Testis (tissue), 2 donors: ENCODE measurements at regions not wholly inside any gene's neighbourhood (a gene's known extent, or its start where the extent isn't known, plus 50 kb on each side); places are given as distances from the start of the nearest gene placed in this dataset.

Experiments
- DNase-seq: peaks from one replicate; pipeline ENCODE4 v3.0.0-alpha.2; 2019
- H3K27ac ChIP-seq, 2 donors: fragments of 200-600 bp; sonication (generic); one replicate each; pipeline ENCODE4 v1.5.1; 2019
- H3K27me3 ChIP-seq: fragments of 200-600 bp; sonication (generic); one replicate; pipeline ENCODE4 v1.5.1; 2019
- H3K36me3 ChIP-seq: fragments of 200-600 bp; sonication (generic); one replicate; pipeline ENCODE4 v1.5.1; 2017; ENCODE audit warnings: low read depth; ENCODE audit errors: missing control alignments
- H3K4me1 ChIP-seq: fragments of 200-600 bp; sonication (generic); one replicate; pipeline ENCODE4 v1.5.1; 2019
- H3K4me3 ChIP-seq, 2 donors: fragments of 200-600 bp; sonication (generic); one replicate each; pipeline ENCODE4 v1.5.1; 2017 to 2019
- H3K9me3 ChIP-seq: fragments of 200-600 bp; sonication (generic); one replicate; pipeline ENCODE4 v1.5.1; 2017
- POLR2A ChIP-seq: fragments of 450-650 bp; IDR thresholded peaks from one replicate; pipeline ENCODE4 v1.6.1; 2017; ENCODE audit warnings: antibody characterized with exemption, mild to moderate bottlenecking, moderate library complexity
- WGBS, 2 donors: methylation state at CpG; one replicate each; pipeline ENCODE4 v1.1.5; 2018; 5-methylcytosine and 5-hydroxymethylcytosine counted together
- intact Hi-C: fragments of 100-400 bp; cut with DNase I; formaldehyde crosslinking; loops from one replicate; pipeline ENCODE4 v1.15.1; 2023; ENCODE audit warnings: low total_unique reads
- TF ChIP-seq, protein P1 (sequence below), 3 experiments: fragments of 450-650 bp in 2 of 3; fragments of 200-600 bp in 1 of 3; sonication (generic) in 1 of 3; IDR thresholded peaks; one replicate each; pipeline ENCODE4 v1.5.1; 2016 to 2019; ENCODE audit warnings: antibody characterized with exemption in 3 of 3, mild to moderate bottlenecking in 2 of 3, moderate library complexity in 1 of 3

DNA sequence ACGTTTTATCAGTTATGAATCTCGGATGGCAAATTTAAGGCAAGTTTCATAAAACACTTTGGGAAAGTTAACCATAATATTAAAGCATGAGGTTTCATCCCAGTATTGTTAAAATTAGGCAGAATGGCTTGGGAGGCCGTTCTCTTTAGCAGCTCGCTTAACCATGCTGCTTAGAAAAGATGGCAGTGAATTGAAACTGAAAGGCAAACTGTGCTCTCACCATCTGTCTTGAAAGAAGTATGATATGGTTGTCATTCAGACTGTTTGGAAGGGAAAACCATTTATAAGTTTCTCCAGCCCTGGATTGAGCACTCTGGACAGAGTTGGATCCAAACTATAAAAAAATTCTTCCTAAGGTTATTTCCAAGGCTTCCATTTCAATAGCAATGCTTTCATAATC lies 332.3 kb upstream of the SUCLG2 start:
- DNase-seq, result no peak
- TF ChIP-seq POLR2A, result no peak
- TF ChIP-seq, protein P1, sequence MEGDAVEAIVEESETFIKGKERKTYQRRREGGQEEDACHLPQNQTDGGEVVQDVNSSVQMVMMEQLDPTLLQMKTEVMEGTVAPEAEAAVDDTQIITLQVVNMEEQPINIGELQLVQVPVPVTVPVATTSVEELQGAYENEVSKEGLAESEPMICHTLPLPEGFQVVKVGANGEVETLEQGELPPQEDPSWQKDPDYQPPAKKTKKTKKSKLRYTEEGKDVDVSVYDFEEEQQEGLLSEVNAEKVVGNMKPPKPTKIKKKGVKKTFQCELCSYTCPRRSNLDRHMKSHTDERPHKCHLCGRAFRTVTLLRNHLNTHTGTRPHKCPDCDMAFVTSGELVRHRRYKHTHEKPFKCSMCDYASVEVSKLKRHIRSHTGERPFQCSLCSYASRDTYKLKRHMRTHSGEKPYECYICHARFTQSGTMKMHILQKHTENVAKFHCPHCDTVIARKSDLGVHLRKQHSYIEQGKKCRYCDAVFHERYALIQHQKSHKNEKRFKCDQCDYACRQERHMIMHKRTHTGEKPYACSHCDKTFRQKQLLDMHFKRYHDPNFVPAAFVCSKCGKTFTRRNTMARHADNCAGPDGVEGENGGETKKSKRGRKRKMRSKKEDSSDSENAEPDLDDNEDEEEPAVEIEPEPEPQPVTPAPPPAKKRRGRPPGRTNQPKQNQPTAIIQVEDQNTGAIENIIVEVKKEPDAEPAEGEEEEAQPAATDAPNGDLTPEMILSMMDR (IDR thresholded peaks at IDR 0.05), result no peak
- Histone ChIP-seq H3K9me3 (no peaks in the 10 kb centered on the region), H3K27me3 (no peaks in the 10 kb centered on the region), H3K4me3 (no peak overlapping the region), H3K4me1 (no peaks in the 10 kb centered on the region), H3K36me3 (no peaks in the 10 kb centered on the region), H3K27ac (no peak overlapping the region)
- intact Hi-C loops, result no loop called here
- WGBS, 2 donors, result 84 to 90% methylated on average over 4 of the region's 4 CpGs

DNA sequence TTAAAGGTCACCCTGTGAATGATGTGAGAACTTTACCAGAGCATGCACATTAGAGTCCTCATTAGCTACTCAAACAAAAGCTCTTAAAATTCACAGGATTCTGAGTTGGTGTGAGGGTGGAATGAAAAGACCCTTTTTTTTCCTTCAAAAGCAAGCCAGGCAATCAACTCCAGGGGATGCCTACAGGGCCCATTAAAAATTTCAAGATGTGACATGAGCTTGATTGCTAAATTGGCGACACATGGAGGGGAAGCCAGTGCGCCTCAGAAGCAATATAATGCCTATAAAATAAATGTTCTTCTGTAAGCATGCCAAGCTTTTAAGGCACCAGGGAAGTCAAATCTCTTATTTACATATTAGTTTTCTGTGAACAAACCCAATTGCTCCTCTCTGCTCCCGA lies 328.8 kb upstream of the SUCLG2 start:
- Histone ChIP-seq H3K4me1 (no peaks in the 10 kb centered on the region), H3K27me3 (no peaks in the 10 kb centered on the region), H3K4me3 (no peak overlapping the region), H3K36me3 (no peaks in the 10 kb centered on the region), H3K27ac (no peak overlapping the region), H3K9me3 (no peaks in the 10 kb centered on the region)
- TF ChIP-seq POLR2A, result no peak
- TF ChIP-seq, protein P1 (IDR thresholded peaks at IDR 0.05), result no peak
- intact Hi-C loops, result no loop called here
- WGBS, 2 donors, result 92 to 95% methylated on average over 3 of the region's 3 CpGs
- no peak for DNase-seq

DNA sequence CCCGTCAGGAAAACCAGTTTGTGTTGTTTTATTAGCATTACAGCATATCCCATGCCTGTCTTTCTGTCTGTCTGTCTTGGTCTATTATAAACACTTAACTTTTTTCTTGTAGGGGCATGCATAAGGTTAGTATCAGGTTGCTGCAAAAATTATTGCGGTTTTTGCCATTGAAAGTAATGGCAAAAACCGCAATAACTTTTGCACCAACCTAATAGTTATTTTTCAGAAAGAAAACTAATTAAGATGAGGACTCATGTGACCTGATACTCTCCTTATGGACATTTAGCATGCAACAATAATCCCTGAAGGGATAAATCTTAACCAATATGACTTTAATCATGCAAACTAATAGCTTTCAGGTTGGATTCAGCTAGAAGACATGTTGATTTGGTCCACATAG lies 326.7 kb upstream of the SUCLG2 start:
- intact Hi-C loops, result no loop called here
- no peaks in the 10 kb centered on the region for H3K4me1 ChIP-seq
- no peak for TF ChIP-seq POLR2A
- TF ChIP-seq, protein P1 (IDR thresholded peaks at IDR 0.05), result no peak
- H3K9me3 ChIP-seq, result no peaks in the 10 kb centered on the region
- WGBS, 2 donors, result 82 to 88% methylated on average over 3 of the region's 3 CpGs
- H3K27ac ChIP-seq, result no peak overlapping the region
- H3K36me3 ChIP-seq, result no peaks in the 10 kb centered on the region
- no peak for DNase-seq
- H3K27me3 ChIP-seq, result no peaks in the 10 kb centered on the region
- no peak overlapping the region for H3K4me3 ChIP-seq

DNA sequence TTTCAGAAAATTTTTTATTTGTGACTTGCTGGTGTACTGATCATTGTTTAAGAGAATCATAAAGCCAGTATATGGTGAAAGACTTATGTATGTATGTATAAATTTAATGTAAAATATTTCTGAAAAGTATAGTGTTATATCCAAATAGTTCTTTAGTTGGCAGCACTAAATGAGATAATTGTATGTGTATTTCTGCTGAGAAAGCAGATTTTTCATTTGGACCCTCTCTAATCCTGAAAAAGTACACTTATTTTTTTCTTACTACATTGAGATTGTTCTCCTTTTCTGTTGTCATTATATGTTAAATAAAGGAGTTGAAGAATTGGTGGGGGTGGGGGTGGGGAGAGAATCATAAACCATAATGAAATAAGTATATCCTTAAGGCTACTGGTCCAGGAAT lies 324.9 kb upstream of the SUCLG2 start:
- Histone ChIP-seq H3K36me3 (no peaks in the 10 kb centered on the region), H3K9me3 (no peaks in the 10 kb centered on the region), H3K4me1 (no peaks in the 10 kb centered on the region), H3K27ac (no peak overlapping the region), H3K27me3 (no peaks in the 10 kb centered on the region), H3K4me3 (no peak overlapping the region)
- TF ChIP-seq, protein P1 (IDR thresholded peaks at IDR 0.05), result no peak
- no peak for TF ChIP-seq POLR2A
- intact Hi-C loops, result no loop called here
- DNase-seq, result no peak

DNA sequence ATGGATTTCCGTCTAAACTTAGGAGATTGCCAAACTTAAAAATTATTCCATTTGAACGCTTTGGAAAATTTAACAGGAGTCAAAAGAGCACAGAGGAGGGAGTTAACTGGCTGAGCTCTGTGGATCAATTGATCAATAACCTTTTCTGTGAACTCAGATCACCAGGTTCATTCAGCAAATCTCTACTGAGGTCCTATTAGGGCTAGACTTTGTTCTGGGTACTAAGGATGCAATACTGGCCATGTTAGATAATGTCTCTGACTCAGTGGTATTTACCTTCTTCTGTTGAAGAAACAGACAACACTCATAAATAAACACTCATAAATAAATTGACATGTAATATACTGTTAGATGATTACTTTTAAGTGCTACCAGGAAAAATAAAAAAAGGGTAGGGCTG lies 323.4 kb upstream of the SUCLG2 start:
- TF ChIP-seq, protein P1 (IDR thresholded peaks at IDR 0.05), result no peak
- no peak for TF ChIP-seq POLR2A
- no peaks in the 10 kb centered on the region for H3K4me1 ChIP-seq
- no peaks in the 10 kb centered on the region for H3K9me3 ChIP-seq
- H3K36me3 ChIP-seq, result no peaks in the 10 kb centered on the region
- intact Hi-C loops, result no loop called here
- 81 to 85% methylated on average over 2 of the region's 2 CpGs for WGBS, 2 donors
- DNase-seq, result no peak
- H3K27me3 ChIP-seq, result no peaks in the 10 kb centered on the region
- no peak overlapping the region for H3K27ac ChIP-seq
- H3K4me3 ChIP-seq, result no peak overlapping the region
